ENCODE measurements at regions not wholly inside any gene's neighbourhood (a gene's known extent, or its start where the extent isn't known, plus 50 kb on each side); places are given as distances from the start of the nearest gene placed in this dataset.
"Not testable (repeated sequence)": the region's sequence is repeated elsewhere in the genome, so short reads cannot be mapped to it uniquely, and the experiment has no call there.

GRCh38 chr7:153564391-153564790 is 487.8 kb upstream of the DPP6 start:
- peaks cover 42% of the 10 kb centered on the region for H3K9me3 ChIP-seq (ENCODE audit: control insufficient read depth, insufficient read depth, low read length)
- no peak overlapping the region for H3K27ac ChIP-seq (ENCODE audit: low read depth, low read length)
- no peaks in the 10 kb centered on the region for H3K27me3 ChIP-seq (ENCODE audit: control insufficient read depth, insufficient read depth, low read length)
- no peaks in the 10 kb centered on the region for H3K36me3 ChIP-seq (ENCODE audit: control insufficient read depth, insufficient read depth, low read length)
- H3K4me3 ChIP-seq (ENCODE audit: low read depth, low read length): no peak overlapping the region
- no peaks in the 10 kb centered on the region for H3K4me1 ChIP-seq (ENCODE audit: control insufficient read depth, insufficient read depth, low read length)
- H3K9ac ChIP-seq (ENCODE audit: low read depth, low read length): no peak overlapping the region

GRCh38 chr7:153566324-153566723 is 485.9 kb upstream of the DPP6 start:
- Histone ChIP-seq H3K4me1 (ENCODE audit: control insufficient read depth, insufficient read depth, low read length) (no peaks in the 10 kb centered on the region), H3K27me3 (ENCODE audit: control insufficient read depth, insufficient read depth, low read length) (no peaks in the 10 kb centered on the region), H3K27ac (ENCODE audit: low read depth, low read length) (no peak overlapping the region), H3K9ac (ENCODE audit: low read depth, low read length) (no peak overlapping the region), H3K9me3 (ENCODE audit: control insufficient read depth, insufficient read depth, low read length) (peaks cover 51% of the 10 kb centered on the region), H3K36me3 (ENCODE audit: control insufficient read depth, insufficient read depth, low read length) (no peaks in the 10 kb centered on the region), H3K4me3 (ENCODE audit: low read depth, low read length) (no peak overlapping the region)

GRCh38 chr7:153567426-153567825 is 484.8 kb upstream of the DPP6 start:
- Histone ChIP-seq H3K36me3 (ENCODE audit: control insufficient read depth, insufficient read depth, low read length) (no peaks in the 10 kb centered on the region), H3K4me1 (ENCODE audit: control insufficient read depth, insufficient read depth, low read length) (no peaks in the 10 kb centered on the region), H3K27me3 (ENCODE audit: control insufficient read depth, insufficient read depth, low read length) (no peaks in the 10 kb centered on the region), H3K27ac (ENCODE audit: low read depth, low read length) (no peak overlapping the region), H3K4me3 (ENCODE audit: low read depth, low read length) (no peak overlapping the region), H3K9ac (ENCODE audit: low read depth, low read length) (no peak overlapping the region), H3K9me3 (ENCODE audit: control insufficient read depth, insufficient read depth, low read length) (peaks cover 55% of the 10 kb centered on the region)

DNA sequence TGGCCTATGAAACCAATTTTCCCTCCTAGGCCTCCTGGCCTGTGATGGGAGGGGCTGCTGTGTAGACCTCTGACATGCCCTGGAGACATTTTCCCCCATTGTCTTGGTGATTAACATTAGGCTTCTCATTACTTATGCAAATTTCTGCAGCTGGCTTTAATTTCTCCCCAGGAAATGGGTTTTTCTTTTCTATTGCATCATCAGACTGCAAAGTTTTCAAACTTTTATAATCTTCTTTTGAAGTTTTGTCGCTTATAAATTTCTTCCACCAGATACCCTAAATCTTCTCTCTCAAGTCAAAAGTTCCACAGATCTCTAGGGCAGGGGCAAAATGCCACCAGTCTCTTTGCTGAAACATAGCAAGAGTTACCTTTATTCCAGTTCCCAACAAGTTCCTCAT is 482.7 kb upstream of the DPP6 start:
- H3K4me3 ChIP-seq (ENCODE audit: low read depth, low read length); H3K36me3 ChIP-seq (ENCODE audit: control insufficient read depth, insufficient read depth, low read length); H3K27ac ChIP-seq (ENCODE audit: low read depth, low read length); H3K4me1 ChIP-seq (ENCODE audit: control insufficient read depth, insufficient read depth, low read length); H3K9ac ChIP-seq (ENCODE audit: low read depth, low read length); H3K27me3 ChIP-seq (ENCODE audit: control insufficient read depth, insufficient read depth, low read length): not testable (repeated sequence)
- peaks cover 66% of the 10 kb centered on the region for H3K9me3 ChIP-seq (ENCODE audit: control insufficient read depth, insufficient read depth, low read length)

GRCh38 chr7:153576096-153576495 is 476.1 kb upstream of the DPP6 start:
- H3K9ac ChIP-seq (ENCODE audit: low read depth, low read length): no peak overlapping the region
- peaks cover 89% of the 10 kb centered on the region for H3K9me3 ChIP-seq (ENCODE audit: control insufficient read depth, insufficient read depth, low read length)
- no peak overlapping the region; the same call in 1 of the 2 replicates for H3K4me3 ChIP-seq (ENCODE audit: low read depth, low read length)
- H3K4me1 ChIP-seq (ENCODE audit: control insufficient read depth, insufficient read depth, low read length): no peaks in the 10 kb centered on the region
- H3K27ac ChIP-seq (ENCODE audit: low read depth, low read length): no peak overlapping the region
- no peaks in the 10 kb centered on the region for H3K27me3 ChIP-seq (ENCODE audit: control insufficient read depth, insufficient read depth, low read length)
- no peaks in the 10 kb centered on the region for H3K36me3 ChIP-seq (ENCODE audit: control insufficient read depth, insufficient read depth, low read length)

DNA sequence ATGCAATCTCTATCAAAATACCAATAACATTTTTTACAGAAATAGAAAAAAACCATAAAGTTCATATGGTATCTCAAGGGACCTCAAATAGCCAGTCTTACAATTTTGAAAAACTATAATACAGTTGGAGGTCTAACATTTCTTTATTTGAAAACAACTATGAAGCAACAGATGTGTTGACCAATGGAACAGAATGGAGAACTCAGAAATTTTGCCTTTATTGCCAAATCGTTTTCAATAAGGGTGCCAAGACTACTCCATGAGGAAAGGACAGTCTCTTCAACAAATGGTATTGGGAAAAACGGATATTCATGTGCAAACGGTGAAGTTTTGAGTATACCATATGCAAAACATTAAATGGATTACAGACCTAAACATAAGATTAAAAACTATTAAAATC is 470.8 kb upstream of the DPP6 start:
- Histone ChIP-seq H3K4me1 (ENCODE audit: control insufficient read depth, insufficient read depth, low read length) (no peaks in the 10 kb centered on the region), H3K27me3 (ENCODE audit: control insufficient read depth, insufficient read depth, low read length) (no peaks in the 10 kb centered on the region), H3K9me3 (ENCODE audit: control insufficient read depth, insufficient read depth, low read length) (peaks cover 52% of the 10 kb centered on the region), H3K27ac (ENCODE audit: low read depth, low read length) (no peak overlapping the region), H3K9ac (ENCODE audit: low read depth, low read length) (no peak overlapping the region), H3K36me3 (ENCODE audit: control insufficient read depth, insufficient read depth, low read length) (no peaks in the 10 kb centered on the region), H3K4me3 (ENCODE audit: low read depth, low read length) (no peak overlapping the region)

- peaks cover 30% of the 10 kb centered on the region for H3K9me3 ChIP-seq (ENCODE audit: control insufficient read depth, insufficient read depth, low read length)
- H3K4me3 ChIP-seq (ENCODE audit: low read depth, low read length): no peak overlapping the region
- H3K9ac ChIP-seq (ENCODE audit: low read depth, low read length): no peak overlapping the region
- H3K27ac ChIP-seq (ENCODE audit: low read depth, low read length): no peak overlapping the region
- no peaks in the 10 kb centered on the region for H3K36me3 ChIP-seq (ENCODE audit: control insufficient read depth, insufficient read depth, low read length)
- H3K27me3 ChIP-seq (ENCODE audit: control insufficient read depth, insufficient read depth, low read length): no peaks in the 10 kb centered on the region
- no peaks in the 10 kb centered on the region for H3K4me1 ChIP-seq (ENCODE audit: control insufficient read depth, insufficient read depth, low read length)
Observed at GRCh38 chr7:153584132-153584531, 468.1 kb upstream of the DPP6 start.

- Histone ChIP-seq H3K27ac (ENCODE audit: low read depth, low read length) (no peak overlapping the region), H3K4me3 (ENCODE audit: low read depth, low read length) (no peak overlapping the region), H3K9me3 (ENCODE audit: control insufficient read depth, insufficient read depth, low read length) (peaks cover 16% of the 10 kb centered on the region; the same call in 1 of the 2 replicates), H3K36me3 (ENCODE audit: control insufficient read depth, insufficient read depth, low read length) (no peaks in the 10 kb centered on the region), H3K4me1 (ENCODE audit: control insufficient read depth, insufficient read depth, low read length) (no peaks in the 10 kb centered on the region), H3K27me3 (ENCODE audit: control insufficient read depth, insufficient read depth, low read length) (no peaks in the 10 kb centered on the region), H3K9ac (ENCODE audit: low read depth, low read length) (no peak overlapping the region)
Observed at GRCh38 chr7:153588586-153588985, 463.6 kb upstream of the DPP6 start.

DNA sequence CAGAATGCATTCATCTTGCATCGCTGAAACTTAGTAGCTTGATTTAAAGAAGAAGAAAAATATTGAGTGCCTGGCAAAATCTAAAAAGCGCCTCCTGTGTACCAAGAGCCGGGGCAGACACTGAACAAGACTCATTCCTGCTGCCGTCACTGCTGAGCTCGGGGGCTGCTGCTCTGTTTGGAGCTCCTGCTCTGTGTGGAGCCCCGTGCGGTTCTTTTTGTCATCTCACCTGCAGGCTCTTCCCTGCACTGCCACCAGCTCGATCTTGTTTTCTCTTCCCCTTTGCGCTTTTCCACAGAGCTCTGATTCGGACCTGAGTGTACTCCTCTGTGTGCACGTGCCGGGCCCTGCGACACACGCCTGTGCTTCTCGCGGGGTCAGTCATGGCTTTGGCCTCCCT is 462.1 kb upstream of the DPP6 start:
- no peak overlapping the region for H3K27ac ChIP-seq (ENCODE audit: low read depth, low read length)
- no peak overlapping the region for H3K4me3 ChIP-seq (ENCODE audit: low read depth, low read length)
- no peak overlapping the region for H3K9ac ChIP-seq (ENCODE audit: low read depth, low read length)
- H3K36me3 ChIP-seq (ENCODE audit: control insufficient read depth, insufficient read depth, low read length): no peaks in the 10 kb centered on the region
- H3K4me1 ChIP-seq (ENCODE audit: control insufficient read depth, insufficient read depth, low read length): no peaks in the 10 kb centered on the region
- H3K27me3 ChIP-seq (ENCODE audit: control insufficient read depth, insufficient read depth, low read length): no peaks in the 10 kb centered on the region
- peaks cover 23% of the 10 kb centered on the region for H3K9me3 ChIP-seq (ENCODE audit: control insufficient read depth, insufficient read depth, low read length)

DNA sequence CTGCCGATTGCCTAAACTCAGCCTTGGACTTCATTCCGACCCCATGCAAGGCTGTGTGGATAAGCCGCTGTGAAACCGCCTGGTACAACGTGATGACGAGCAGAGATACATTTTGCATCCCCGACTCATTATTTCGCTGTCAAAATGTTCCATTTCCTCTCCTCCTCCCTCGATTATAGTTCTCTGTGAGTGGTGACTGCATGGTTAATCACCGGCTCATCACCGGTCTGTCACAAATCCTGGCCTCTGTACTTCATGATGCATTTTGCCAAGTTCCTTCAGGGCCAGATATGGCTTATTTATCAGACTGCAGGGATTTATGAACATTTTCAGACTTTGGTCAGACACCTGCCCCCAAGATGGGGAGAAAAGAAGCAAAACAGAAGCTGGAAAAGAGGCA is 461.6 kb upstream of the DPP6 start:
- no peaks in the 10 kb centered on the region for H3K27me3 ChIP-seq (ENCODE audit: control insufficient read depth, insufficient read depth, low read length)
- peaks cover 26% of the 10 kb centered on the region for H3K9me3 ChIP-seq (ENCODE audit: control insufficient read depth, insufficient read depth, low read length)
- no peak overlapping the region for H3K4me3 ChIP-seq (ENCODE audit: low read depth, low read length)
- no peaks in the 10 kb centered on the region for H3K4me1 ChIP-seq (ENCODE audit: control insufficient read depth, insufficient read depth, low read length)
- no peak overlapping the region for H3K27ac ChIP-seq (ENCODE audit: low read depth, low read length)
- no peak overlapping the region for H3K9ac ChIP-seq (ENCODE audit: low read depth, low read length)
- H3K36me3 ChIP-seq (ENCODE audit: control insufficient read depth, insufficient read depth, low read length): no peaks in the 10 kb centered on the region

DNA sequence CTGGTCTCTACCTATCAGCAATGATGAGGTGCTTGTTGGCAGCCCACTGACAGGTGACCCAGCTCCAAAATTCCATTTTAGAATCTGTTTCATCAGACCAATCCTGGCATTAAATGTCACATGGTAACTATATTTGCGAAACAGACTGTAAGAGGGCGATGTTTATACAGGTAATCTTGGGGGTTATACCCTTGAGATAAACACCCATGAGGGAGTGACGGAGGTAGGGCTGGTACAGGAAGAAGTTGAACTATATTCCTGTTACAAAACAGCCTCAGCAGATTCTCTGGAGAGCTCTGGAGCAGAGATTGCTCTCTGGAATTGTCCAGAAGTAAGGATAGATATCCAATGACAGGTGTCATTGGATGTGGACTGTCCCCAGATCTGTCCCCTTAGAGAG is 444.8 kb upstream of the DPP6 start:
- Histone ChIP-seq H3K36me3 (ENCODE audit: control insufficient read depth, insufficient read depth, low read length) (no peaks in the 10 kb centered on the region), H3K4me3 (ENCODE audit: low read depth, low read length) (no peak overlapping the region), H3K9me3 (ENCODE audit: control insufficient read depth, insufficient read depth, low read length) (peaks cover 29% of the 10 kb centered on the region), H3K27ac (ENCODE audit: low read depth, low read length) (no peak overlapping the region), H3K4me1 (ENCODE audit: control insufficient read depth, insufficient read depth, low read length) (no peaks in the 10 kb centered on the region), H3K9ac (ENCODE audit: low read depth, low read length) (no peak overlapping the region), H3K27me3 (ENCODE audit: control insufficient read depth, insufficient read depth, low read length) (no peaks in the 10 kb centered on the region)

GRCh38 chr7:153616711-153617325 is 435.4 kb upstream of the DPP6 start:
- no peak overlapping the region for H3K27ac ChIP-seq (ENCODE audit: low read depth, low read length)
- no peaks in the 10 kb centered on the region for H3K27me3 ChIP-seq (ENCODE audit: control insufficient read depth, insufficient read depth, low read length)
- H3K36me3 ChIP-seq (ENCODE audit: control insufficient read depth, insufficient read depth, low read length): no peaks in the 10 kb centered on the region
- no peak overlapping the region for H3K4me3 ChIP-seq (ENCODE audit: low read depth, low read length)
- H3K9ac ChIP-seq (ENCODE audit: low read depth, low read length): no peak overlapping the region
- no peaks in the 10 kb centered on the region for H3K4me1 ChIP-seq (ENCODE audit: control insufficient read depth, insufficient read depth, low read length)
- H3K9me3 ChIP-seq (ENCODE audit: control insufficient read depth, insufficient read depth, low read length): peaks cover 3% of the 10 kb centered on the region

Measured in HUES48 (cell line).